G401 (cell line): ENCODE measurements at regions not wholly inside any gene's neighbourhood (a gene's known extent, or its start where the extent isn't known, plus 50 kb on each side); places are given as distances from the start of the nearest gene placed in this dataset.
A peak's percentile ranks its signal among the peaks of the same experiment; 100 is the strongest.

Source experiments
- DNase-seq: peaks from one replicate; pipeline ENCODE4 v3.0.0-alpha.2; 2015; ENCODE audit warnings: low spot score
- in situ Hi-C: cut with HindIII; loops from 2 replicates; pipeline ENCODE4 v1.10.0; 2016; ENCODE audit warnings: low sequenced_read_pairs, mixed read lengths

- no peak for DNase-seq
- in situ Hi-C loops: no loop called here
Observed at GRCh38 chr17:6327007-6327406, 107.9 kb downstream of the AIPL1 start.

GRCh38 chr17:6326483-6326882 is 108.4 kb downstream of the AIPL1 start:
- in situ Hi-C loops: no loop called here

DNA sequence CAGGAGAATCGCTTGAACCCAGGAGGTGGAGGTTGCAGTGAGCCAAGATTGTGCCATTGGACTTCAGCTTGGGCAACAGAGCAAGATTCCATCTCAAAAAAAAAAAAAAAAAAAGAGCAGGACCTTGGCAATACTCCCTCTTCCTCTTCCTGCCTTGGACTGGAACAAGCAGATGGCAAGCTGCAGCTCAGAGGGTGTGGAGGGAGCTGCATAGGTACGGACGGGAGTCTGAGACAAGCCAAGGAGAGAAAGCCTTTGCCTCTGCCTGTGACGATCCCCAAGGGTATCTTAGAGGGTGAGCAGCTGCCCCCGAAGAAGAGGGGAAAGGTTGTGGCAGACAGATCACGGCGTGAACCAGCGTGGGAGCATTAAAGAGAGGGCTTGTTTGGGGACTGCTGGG is 109.2 kb downstream of the AIPL1 start:
- DNase-seq: peak; percentile 68
- in situ Hi-C loops: no loop called here

More at GRCh38 chr17:6326483-6326882, 108.4 kb downstream of the AIPL1 start:
- DNase-seq: no peak

GRCh38 chr17:6325051-6325450 is 109.9 kb downstream of the AIPL1 start:
- in situ Hi-C loops: no loop called here

DNA sequence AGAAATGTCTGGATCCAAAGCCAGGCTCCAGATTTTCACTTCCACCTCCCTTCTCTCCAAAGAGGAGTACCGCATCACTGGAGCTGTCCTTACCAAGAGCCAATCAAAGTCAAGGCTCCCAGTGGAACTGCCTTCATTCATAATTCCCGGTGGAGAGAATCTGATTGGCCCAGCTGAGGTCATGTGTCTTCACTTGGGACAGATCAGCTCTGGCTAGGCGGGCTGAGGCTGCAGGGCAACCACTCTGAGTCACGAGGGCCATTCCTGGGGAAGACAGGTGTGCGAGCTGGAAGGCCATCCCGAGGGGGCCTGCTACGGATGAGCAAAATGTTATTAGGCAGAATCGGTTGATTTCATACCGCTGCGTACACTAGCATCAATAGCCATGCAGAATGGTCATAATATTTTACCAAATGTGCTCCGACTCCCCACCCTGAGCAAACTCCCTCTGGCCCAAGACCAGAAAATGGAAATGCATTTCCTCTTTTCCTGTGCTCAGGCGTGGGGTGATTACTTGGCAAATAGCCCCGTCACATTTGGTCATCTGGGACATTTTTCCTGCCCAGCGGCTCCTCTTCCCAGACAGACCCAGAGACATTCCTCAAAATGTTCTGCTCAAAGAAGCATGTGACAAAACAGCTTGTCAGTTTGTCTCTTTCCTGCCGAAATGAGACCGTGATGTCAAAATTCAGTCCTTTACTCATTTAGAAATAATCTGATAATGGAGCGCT is 111.1 kb downstream of the AIPL1 start:
- in situ Hi-C loops: no loop called here
- peak; percentile 88 for DNase-seq

More at GRCh38 chr17:6325051-6325450, 109.9 kb downstream of the AIPL1 start:
- DNase-seq: no peak

- DNase-seq: no peak
- in situ Hi-C loops: no loop called here
Observed at GRCh38 chr17:6322316-6322715, 112.6 kb downstream of the AIPL1 start.

- in situ Hi-C loops: no loop called here
Observed at GRCh38 chr17:6314311-6314710, 120.6 kb downstream of the AIPL1 start.

DNA sequence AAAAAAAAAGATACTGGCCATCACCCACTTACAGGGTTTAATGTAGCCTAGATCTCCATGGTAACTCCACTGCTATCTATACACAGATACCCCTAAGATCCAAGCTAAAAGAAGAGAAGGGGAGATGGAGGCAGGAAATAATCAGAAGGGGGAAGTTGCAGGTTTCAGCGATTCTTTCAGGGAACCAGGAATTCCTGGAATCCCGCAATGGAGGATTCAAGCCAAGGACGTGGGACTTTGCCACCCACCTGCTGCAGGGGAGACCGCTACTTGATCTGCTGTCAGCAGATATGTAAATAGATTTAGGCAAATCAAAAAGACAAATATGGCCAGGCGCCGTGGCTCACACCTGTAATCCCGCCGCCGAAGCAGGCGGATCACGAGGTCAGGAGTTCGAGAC is 121.1 kb downstream of the AIPL1 start:
- in situ Hi-C loops: no loop called here
- DNase-seq: no peak

More at GRCh38 chr17:6314311-6314710, 120.6 kb downstream of the AIPL1 start:
- no peak for DNase-seq

DNA sequence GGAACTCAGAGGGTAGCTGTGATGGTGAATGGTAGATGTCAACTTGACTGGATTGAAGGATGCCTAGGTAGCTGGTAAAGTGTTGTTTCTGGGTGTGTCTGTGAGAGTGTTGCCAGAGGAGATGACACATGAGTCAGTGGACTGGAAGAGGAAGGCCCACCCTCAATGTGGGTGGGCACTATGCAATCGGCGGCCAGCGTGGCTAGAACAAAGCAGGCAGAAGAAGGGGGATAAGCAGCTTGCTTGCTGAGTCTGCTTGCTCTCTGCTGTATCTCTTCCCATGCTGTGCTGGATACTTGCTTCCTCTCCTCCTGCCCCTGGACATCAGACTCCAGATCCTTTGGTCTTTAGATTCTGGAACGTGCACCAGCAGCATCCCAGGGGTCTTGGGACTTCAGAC is 128.1 kb downstream of the AIPL1 start:
- in situ Hi-C loops: no loop called here

DNA sequence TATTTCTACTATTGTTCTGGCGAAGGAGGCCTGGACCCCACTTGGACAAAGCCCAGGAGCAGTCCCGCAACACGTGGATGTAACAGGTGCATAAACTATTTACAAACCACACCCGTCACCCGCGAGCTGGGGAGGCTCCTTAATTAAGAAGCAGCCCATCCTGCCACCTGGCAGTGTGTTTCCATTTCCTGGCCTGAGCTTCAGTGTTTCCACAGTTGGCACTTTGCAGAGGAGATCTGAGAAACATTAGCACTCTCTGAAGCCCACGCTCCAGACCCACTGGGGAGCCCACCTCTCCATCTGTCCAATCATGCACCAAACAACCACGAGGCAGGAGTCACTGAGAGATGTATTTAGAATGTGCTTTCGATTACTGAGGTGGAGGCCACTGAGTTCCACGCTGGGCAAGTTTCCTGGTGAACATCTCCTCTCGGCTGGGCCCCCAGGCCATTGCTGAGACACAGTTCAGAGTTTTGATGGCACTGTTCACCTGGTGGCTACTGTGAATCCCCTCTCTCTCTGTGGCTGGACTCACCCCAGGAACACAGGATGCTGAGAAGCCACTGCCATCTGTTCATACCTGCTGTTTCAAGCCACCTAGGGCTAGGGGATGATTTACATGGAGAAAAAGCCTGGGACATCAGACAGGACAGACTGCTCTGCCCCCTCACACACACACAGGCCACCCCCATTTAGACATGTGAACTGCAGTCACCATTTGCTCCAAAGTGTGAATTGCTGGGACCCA is 129.1 kb downstream of the AIPL1 start:
- in situ Hi-C loops: no loop called here
- peak; percentile 92 for DNase-seq

More for the DNA sequence above, 128.1 kb downstream of the AIPL1 start:
- DNase-seq: no peak

DNA sequence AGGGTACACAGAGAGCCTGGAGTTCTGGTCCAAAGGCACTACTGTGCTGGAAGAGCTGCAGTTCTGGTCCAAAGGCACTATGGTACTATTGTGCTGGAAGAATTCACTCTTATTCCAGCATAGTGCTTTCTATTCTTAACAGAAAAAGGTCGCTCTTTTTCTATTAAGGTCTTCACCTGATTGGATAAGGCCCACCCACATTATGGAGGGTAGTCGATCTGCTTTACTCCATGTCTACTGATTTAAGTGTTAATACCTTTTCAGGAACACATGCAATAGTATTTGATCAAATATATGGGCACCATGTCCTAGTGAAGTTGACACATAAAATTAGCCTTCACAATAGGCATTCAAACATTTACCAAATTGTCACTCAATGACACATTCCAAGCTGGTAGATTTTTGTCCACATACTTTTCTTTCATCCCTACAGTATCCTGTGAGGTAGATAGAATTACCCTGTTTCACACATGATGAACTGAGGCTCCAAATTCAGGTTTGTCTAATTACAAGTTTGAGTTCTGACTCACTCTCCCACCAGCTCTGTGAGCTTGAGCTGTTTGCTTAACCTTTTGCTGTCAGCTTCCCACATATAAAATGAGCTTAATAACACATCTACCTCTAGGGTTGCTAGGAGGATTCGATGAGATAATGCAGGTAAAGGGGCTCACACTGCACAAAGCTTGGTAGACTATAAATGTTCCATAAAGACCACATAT is 129.9 kb downstream of the AIPL1 start:
- in situ Hi-C loops: no loop called here
- DNase-seq: no peak

GRCh38 chr17:6303664-6304063 is 131.3 kb downstream of the AIPL1 start:
- no peak for DNase-seq
- in situ Hi-C loops: no loop called here

DNA sequence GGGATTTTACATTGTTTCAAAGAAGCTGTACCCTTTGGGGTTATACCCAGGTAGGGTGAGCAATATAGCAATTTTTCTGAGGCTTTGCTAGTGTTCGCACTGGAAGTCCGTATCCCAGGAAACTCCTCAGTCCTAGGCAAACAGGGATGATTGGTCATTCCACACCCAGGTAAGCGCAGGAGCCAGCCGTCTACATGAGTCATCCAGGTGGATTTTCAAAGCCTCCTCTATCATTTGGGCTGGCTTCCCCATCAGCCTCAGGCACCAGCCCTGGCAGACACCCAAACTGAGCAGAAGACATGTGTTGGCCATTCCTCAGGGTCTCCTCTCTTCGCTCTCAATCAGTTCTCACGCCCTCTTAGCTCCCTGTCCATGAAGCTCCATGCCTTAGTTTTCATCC is 135.6 kb downstream of the AIPL1 start:
- in situ Hi-C loops: no loop called here
- no peak for DNase-seq

DNA sequence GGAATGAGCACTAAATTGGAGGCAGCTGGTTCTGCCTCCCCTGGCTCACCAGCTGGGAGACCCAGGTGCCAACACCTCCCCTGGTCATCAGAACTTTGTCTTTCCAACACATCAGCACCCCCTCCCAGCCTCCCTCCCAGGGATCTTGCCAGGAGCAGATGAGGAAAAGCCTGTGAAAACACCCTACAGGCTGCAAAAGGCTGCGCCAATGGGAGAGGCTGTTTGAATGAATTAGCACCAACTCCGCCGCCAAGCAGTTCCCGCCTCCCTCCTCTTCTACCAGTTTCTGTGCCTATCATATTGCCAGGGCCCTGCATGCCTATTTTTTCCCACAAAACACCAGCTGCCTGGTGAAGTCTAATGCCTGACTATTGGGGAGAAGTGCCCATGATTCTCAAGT is 137.0 kb downstream of the AIPL1 start:
- DNase-seq: no peak
- in situ Hi-C loops: no loop called here

GRCh38 chr17:6297119-6297518 is 137.8 kb downstream of the AIPL1 start:
- in situ Hi-C loops: no loop called here
- DNase-seq: no peak

GRCh38 chr17:6290488-6291196 is 144.3 kb downstream of the AIPL1 start:
- in situ Hi-C loops: no loop called here
- no peak for DNase-seq

GRCh38 chr17:6286233-6286632 is 148.7 kb downstream of the AIPL1 start:
- DNase-seq: no peak
- in situ Hi-C loops: no loop called here

- DNase-seq: no peak
- in situ Hi-C loops: no loop called here
Observed at GRCh38 chr17:6285486-6285885, 149.4 kb downstream of the AIPL1 start.

- peak; percentile 33 for DNase-seq
- in situ Hi-C loops: no loop called here
Observed at GRCh38 chr17:6279659-6280058, 155.3 kb downstream of the AIPL1 start.
